K562 (cell line): ENCODE measurements at regions not wholly inside any gene's neighbourhood (a gene's known extent, or its start where the extent isn't known, plus 50 kb on each side); places are given as distances from the start of the nearest gene placed in this dataset.

Experiments used
- EZH2 ChIP-seq: IDR thresholded peaks from 2 replicates; pipeline ENCODE4 v1.6.1; 2012; ENCODE audit warnings: low read depth, mild to moderate bottlenecking, inconsistent platforms, low read length, borderline replicate concordance
- HDAC2 ChIP-seq: fragments of 450-650 bp; IDR thresholded peaks from 2 replicates; pipeline ENCODE4 v1.6.1; 2016; ENCODE audit warnings: mild to moderate bottlenecking
- POLR2G ChIP-seq: fragments of 200-400 bp; formaldehyde crosslinking; IDR thresholded peaks from 2 replicates; pipeline ENCODE4 v1.6.1; 2017; ENCODE audit warnings: low read depth, mild to moderate bottlenecking, antibody characterized with exemption, low read length, moderate library complexity
- ZNF24 ChIP-seq: fragments of 450-650 bp; IDR thresholded peaks from 2 replicates; pipeline ENCODE4 v1.6.1; 2016

DNA sequence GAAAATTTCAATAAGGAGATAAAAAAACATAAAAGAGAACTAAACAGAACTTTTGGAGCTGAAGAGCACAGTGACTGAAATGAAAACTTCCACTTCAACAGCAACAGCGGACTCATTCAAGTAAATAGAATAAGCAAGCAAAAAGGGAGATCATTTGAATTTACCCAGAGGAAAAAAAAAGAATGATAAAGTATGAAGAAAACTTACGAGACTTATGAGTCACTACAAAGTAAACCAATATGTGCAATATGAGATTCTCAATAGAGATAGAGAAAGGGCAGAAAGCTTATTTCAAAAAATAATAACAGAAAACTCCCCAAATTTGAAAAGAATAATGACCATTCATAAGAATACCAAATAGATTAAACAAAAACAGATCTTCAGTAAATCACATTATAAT, 1605.7 kb upstream of the CDH6 start:
- TF ChIP-seq POLR2G (no peak), EZH2 (no peak), HDAC2 (no peak), ZNF24 (no peak)
